Parathyroid adenoma (tissue), 2 donors: ENCODE measurements at regions not wholly inside any gene's neighbourhood (a gene's known extent, or its start where the extent isn't known, plus 50 kb on each side); places are given as distances from the start of the nearest gene placed in this dataset.

Experiments
- H2AFZ ChIP-seq: fragments of 300-600 bp; sonication (generic); one replicate; pipeline ENCODE4 v1.7.0; 2017; ENCODE audit warnings: antibody characterized with exemption, mild to moderate bottlenecking
- H3K27ac ChIP-seq: fragments of 300-600 bp; sonication (generic); one replicate; pipeline ENCODE4 v1.7.0; 2017
- H3K27me3 ChIP-seq: fragments of 300-600 bp; sonication (generic); one replicate; pipeline ENCODE4 v1.7.0; 2017; ENCODE audit warnings: low read length; ENCODE audit not compliant: control insufficient read depth, insufficient read depth
- H3K36me3 ChIP-seq: fragments of 300-600 bp; sonication (generic); one replicate; pipeline ENCODE4 v1.7.0; 2017; ENCODE audit warnings: low read length; ENCODE audit not compliant: control insufficient read depth, insufficient read depth
- H3K4me1 ChIP-seq: fragments of 300-600 bp; sonication (generic); one replicate; pipeline ENCODE4 v1.7.0; 2017; ENCODE audit warnings: control low read depth
- H3K4me2 ChIP-seq: fragments of 300-600 bp; sonication (generic); one replicate; pipeline ENCODE4 v1.7.0; 2017; ENCODE audit warnings: low read length
- H3K4me3 ChIP-seq: fragments of 300-600 bp; sonication (generic); one replicate; pipeline ENCODE4 v1.7.0; 2017; ENCODE audit warnings: low read depth, low read length
- H3K79me2 ChIP-seq: fragments of 300-600 bp; sonication (generic); one replicate; pipeline ENCODE4 v1.7.0; 2017; ENCODE audit warnings: control low read depth
- H3K9ac ChIP-seq: fragments of 300-600 bp; sonication (generic); one replicate; pipeline ENCODE4 v1.7.0; 2017; ENCODE audit warnings: mild to moderate bottlenecking
- H3K9me3 ChIP-seq: fragments of 300-600 bp; sonication (generic); one replicate; pipeline ENCODE4 v1.7.0; 2017; ENCODE audit warnings: low read length; ENCODE audit not compliant: control insufficient read depth
- TF ChIP-seq, protein P1 (sequence below): fragments of 300-600 bp; sonication (generic); IDR thresholded peaks from one replicate; pipeline ENCODE4 v1.7.0; 2017; ENCODE audit warnings: antibody characterized with exemption, mild to moderate bottlenecking
- donor health status: primary hyperparathyroidism.

DNA sequence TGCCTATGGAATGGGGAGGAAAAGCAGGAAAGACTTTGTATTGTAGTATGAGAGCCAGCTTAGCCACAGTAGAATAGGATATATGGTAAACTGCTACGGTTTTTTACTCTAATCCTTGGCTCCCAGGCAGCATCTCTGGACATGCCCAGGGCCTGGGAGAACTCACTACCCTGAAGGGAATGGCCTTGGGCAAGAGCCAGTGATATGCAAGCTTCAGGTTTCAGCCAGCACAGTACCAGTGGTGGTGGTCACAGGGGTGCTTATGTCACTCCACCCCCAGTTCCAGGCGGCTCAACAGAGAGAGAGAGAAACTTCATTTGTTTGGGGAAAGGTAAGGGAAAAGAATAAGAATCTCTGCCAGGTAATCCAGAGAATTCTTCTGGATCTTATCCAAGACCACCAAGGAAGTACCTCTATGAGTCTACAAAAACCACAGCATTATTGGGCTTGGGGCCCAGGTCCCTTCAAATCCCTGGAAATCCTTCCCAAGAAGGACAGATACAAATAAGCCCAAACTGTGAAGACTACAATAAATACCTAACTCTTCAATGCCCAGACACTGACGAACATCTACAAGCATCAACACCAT, 121.2 kb downstream of the THBS2 start:
- Histone ChIP-seq H3K9me3 (no peaks in the 10 kb centered on the region), H3K27me3 (no peaks in the 10 kb centered on the region), H3K36me3 (no peaks in the 10 kb centered on the region), H3K79me2 (no peaks in the 10 kb centered on the region), H3K9ac (no peak overlapping the region), H3K27ac (no peak overlapping the region), H3K4me1 (no peaks in the 10 kb centered on the region), H3K4me3 (no peak overlapping the region), H3K4me2 (no peak overlapping the region), H2AFZ (no peak overlapping the region)
- TF ChIP-seq, protein P1, sequence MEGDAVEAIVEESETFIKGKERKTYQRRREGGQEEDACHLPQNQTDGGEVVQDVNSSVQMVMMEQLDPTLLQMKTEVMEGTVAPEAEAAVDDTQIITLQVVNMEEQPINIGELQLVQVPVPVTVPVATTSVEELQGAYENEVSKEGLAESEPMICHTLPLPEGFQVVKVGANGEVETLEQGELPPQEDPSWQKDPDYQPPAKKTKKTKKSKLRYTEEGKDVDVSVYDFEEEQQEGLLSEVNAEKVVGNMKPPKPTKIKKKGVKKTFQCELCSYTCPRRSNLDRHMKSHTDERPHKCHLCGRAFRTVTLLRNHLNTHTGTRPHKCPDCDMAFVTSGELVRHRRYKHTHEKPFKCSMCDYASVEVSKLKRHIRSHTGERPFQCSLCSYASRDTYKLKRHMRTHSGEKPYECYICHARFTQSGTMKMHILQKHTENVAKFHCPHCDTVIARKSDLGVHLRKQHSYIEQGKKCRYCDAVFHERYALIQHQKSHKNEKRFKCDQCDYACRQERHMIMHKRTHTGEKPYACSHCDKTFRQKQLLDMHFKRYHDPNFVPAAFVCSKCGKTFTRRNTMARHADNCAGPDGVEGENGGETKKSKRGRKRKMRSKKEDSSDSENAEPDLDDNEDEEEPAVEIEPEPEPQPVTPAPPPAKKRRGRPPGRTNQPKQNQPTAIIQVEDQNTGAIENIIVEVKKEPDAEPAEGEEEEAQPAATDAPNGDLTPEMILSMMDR: no peak

DNA sequence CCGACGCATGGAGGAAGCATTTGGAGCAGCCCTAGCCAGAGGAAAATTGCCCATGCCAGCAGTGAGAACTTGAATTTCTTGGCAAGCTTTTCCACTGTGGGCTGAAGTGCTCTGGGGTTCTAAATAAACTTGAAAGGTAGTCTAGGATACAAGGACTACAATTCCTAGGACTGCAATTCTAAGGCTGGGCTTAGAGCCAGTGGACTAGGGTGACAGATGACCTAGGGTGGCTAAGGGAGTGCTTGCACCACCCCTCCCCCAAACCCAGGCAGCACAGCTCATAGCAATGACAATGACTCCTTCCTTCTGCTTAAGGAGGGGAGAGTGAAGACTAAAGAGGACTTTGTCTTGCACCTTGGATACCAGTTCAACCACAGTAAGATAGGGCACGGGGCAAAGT, 122.3 kb downstream of the THBS2 start:
- H2AFZ ChIP-seq: no peak overlapping the region
- H3K9me3 ChIP-seq: no peaks in the 10 kb centered on the region
- no peaks in the 10 kb centered on the region for H3K79me2 ChIP-seq
- H3K27me3 ChIP-seq: no peaks in the 10 kb centered on the region
- no peak overlapping the region for H3K27ac ChIP-seq
- TF ChIP-seq, protein P1: no peak
- no peaks in the 10 kb centered on the region for H3K36me3 ChIP-seq
- no peak overlapping the region for H3K9ac ChIP-seq
- no peaks in the 10 kb centered on the region for H3K4me1 ChIP-seq
- H3K4me3 ChIP-seq: no peak overlapping the region
- H3K4me2 ChIP-seq: no peak overlapping the region

DNA sequence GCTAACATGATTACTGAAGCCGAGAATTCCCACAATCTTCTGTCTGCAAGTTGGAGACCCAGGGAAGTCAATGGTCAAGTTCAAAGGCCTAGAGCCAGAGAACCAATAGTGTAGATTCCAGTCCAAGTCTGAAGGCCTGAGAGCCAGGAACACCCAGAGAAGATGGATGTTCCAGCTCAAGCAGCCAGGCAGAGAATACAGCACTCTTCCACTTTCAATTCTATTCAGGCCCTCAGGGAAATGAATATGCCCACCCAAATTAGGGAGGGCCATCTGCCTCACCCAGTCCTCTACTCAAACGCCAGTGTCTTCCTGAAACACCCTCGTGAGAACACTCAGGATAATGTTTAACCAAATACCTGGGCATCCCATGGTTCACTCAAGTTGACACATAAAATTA, 123.5 kb downstream of the THBS2 start:
- H3K27ac ChIP-seq: no peak overlapping the region
- TF ChIP-seq, protein P1: no peak
- no peaks in the 10 kb centered on the region for H3K36me3 ChIP-seq
- H3K27me3 ChIP-seq: no peaks in the 10 kb centered on the region
- no peaks in the 10 kb centered on the region for H3K79me2 ChIP-seq
- H3K9me3 ChIP-seq: no peaks in the 10 kb centered on the region
- no peak overlapping the region for H3K4me3 ChIP-seq
- H3K4me2 ChIP-seq: no peak overlapping the region
- no peaks in the 10 kb centered on the region for H3K4me1 ChIP-seq
- no peak overlapping the region for H2AFZ ChIP-seq
- no peak overlapping the region for H3K9ac ChIP-seq

DNA sequence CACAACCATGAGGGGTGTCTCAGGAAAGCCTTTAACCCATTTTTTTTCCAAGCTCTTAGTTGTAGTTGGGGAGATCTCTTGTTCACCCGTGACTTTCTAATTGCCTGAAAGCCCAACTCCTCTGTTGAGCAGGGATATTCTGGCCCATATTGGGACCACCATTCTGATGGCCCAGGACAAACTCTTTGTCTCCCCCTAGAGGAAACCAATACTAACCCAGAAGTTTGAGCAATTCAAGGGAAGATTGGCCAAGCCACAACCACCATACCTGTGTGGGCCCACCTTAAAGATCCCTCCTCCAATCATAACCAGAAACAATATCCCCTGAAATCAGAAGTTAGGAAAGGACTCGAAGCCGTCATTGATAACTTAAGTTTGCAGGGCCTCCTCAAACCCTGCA, 132.6 kb downstream of the THBS2 start:
- Histone ChIP-seq H3K27me3 (no peaks in the 10 kb centered on the region), H3K9ac (no peak overlapping the region), H3K4me1 (no peaks in the 10 kb centered on the region), H3K4me3 (no peak overlapping the region), H3K27ac (no peak overlapping the region), H3K36me3 (no peaks in the 10 kb centered on the region), H3K79me2 (no peaks in the 10 kb centered on the region), H3K9me3 (no peaks in the 10 kb centered on the region), H3K4me2 (no peak overlapping the region), H2AFZ (no peak overlapping the region)
- TF ChIP-seq, protein P1: no peak

DNA sequence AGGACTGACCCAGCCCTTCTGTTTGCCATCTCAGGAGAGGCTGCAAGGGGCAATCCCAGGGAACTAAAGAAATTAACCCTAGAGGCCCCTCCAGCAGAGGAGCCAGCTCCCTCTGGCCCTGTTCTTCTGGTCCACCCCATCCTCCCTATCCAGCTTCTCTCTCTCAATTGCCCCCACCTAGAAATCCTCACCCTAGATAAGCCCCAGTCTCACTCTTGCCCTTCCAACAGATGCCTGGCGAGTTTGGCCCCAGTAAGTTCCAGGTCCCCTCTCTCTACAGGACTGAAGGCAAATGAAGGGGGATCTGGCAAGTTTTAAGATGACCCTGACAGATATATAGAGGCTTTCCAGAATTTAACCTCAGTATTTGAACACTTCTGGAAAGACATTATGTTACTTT, 134.0 kb downstream of the THBS2 start:
- Histone ChIP-seq H3K9ac (no peak overlapping the region), H3K27ac (no peak overlapping the region), H3K27me3 (no peaks in the 10 kb centered on the region), H3K36me3 (no peaks in the 10 kb centered on the region), H3K79me2 (no peaks in the 10 kb centered on the region), H3K9me3 (no peaks in the 10 kb centered on the region), H3K4me1 (no peaks in the 10 kb centered on the region), H3K4me2 (no peak overlapping the region), H2AFZ (no peak overlapping the region), H3K4me3 (no peak overlapping the region)
- TF ChIP-seq, protein P1: no peak
